Activated T-cell treated with anti-CD3 and anti-CD28 coated beads for 48 hours (primary cell): ENCODE measurements at regions not wholly inside any gene's neighbourhood (a gene's known extent, or its start where the extent isn't known, plus 50 kb on each side); places are given as distances from the start of the nearest gene placed in this dataset.

Experiments
- DNase-seq: peaks from one replicate; pipeline ENCODE4 v3.0.0-alpha.2; 2020; ENCODE audit warnings: low read depth

GRCh38 chr6:164214066-164214465 is 799.5 kb downstream of the QKI start:
- no peak for DNase-seq

- no peak for DNase-seq
Measured at GRCh38 chr6:164211254-164211653, 796.7 kb downstream of the QKI start.

GRCh38 chr6:164210783-164211182 is 796.3 kb downstream of the QKI start:
- DNase-seq, result no peak

GRCh38 chr6:164210323-164210722 is 795.8 kb downstream of the QKI start:
- DNase-seq, result no peak

- DNase-seq, result no peak
Measured at GRCh38 chr6:164208371-164208770, 793.9 kb downstream of the QKI start.

GRCh38 chr6:164206807-164207423 is 792.4 kb downstream of the QKI start:
- no peak for DNase-seq

- no peak for DNase-seq
Measured at GRCh38 chr6:164200071-164200470, 785.6 kb downstream of the QKI start.

GRCh38 chr6:164195942-164196281 is 781.4 kb downstream of the QKI start:
- no peak for DNase-seq

GRCh38 chr6:164195278-164195941 is 780.9 kb downstream of the QKI start:
- DNase-seq, result no peak

GRCh38 chr6:164188861-164189260 is 774.3 kb downstream of the QKI start:
- DNase-seq, result no peak

GRCh38 chr6:164185471-164185871 is 771.0 kb downstream of the QKI start:
- no peak for DNase-seq

GRCh38 chr6:164184410-164184809 is 769.9 kb downstream of the QKI start:
- DNase-seq, result no peak

GRCh38 chr6:164183556-164184123 is 769.1 kb downstream of the QKI start:
- DNase-seq, result no peak

- no peak for DNase-seq
Measured at GRCh38 chr6:164178679-164179332, 764.3 kb downstream of the QKI start.

GRCh38 chr6:164169355-164169754 is 754.8 kb downstream of the QKI start:
- no peak for DNase-seq

- no peak for DNase-seq
Measured at GRCh38 chr6:164168595-164168994, 754.1 kb downstream of the QKI start.

- no peak for DNase-seq
Measured at GRCh38 chr6:164167873-164168405, 753.4 kb downstream of the QKI start.

- DNase-seq, result no peak
Measured at GRCh38 chr6:164166996-164167395, 752.5 kb downstream of the QKI start.

- no peak for DNase-seq
Measured at GRCh38 chr6:164166515-164166914, 752.0 kb downstream of the QKI start.

GRCh38 chr6:164164876-164165275 is 750.4 kb downstream of the QKI start:
- no peak for DNase-seq

GRCh38 chr6:164163239-164163638 is 748.7 kb downstream of the QKI start:
- no peak for DNase-seq

- DNase-seq, result no peak
Measured at GRCh38 chr6:164159061-164159460, 744.5 kb downstream of the QKI start.

GRCh38 chr6:164154588-164154987 is 740.1 kb downstream of the QKI start:
- DNase-seq, result no peak
